RWPE1 (cell line): ENCODE measurements at regions not wholly inside any gene's neighbourhood (a gene's known extent, or its start where the extent isn't known, plus 50 kb on each side); places are given as distances from the start of the nearest gene placed in this dataset.
"Not testable (repeated sequence)": the region's sequence is repeated elsewhere in the genome, so short reads cannot be mapped to it uniquely, and the experiment has no call there.

Source experiments
- CTCF ChIA-PET: fragments of 350-600 bp; sonication (Branson Sonifier 250); formaldehyde crosslinking; extraction: SDS; loops from one replicate; lab custom pipeline; 2021; lab: Yijun Ruan, JAX
- POLR2A ChIA-PET: fragments of 400-600 bp; formaldehyde crosslinking; extraction: SDS; loops from one replicate; lab custom pipeline; 2020; ENCODE audit warnings: antibody characterized with exemption; ENCODE audit not compliant: low non-redundant PET; lab: Yijun Ruan, JAX
- DNase-seq: peaks from one replicate; pipeline ENCODE4 v3.0.0; 2012; ENCODE audit warnings: low spot score
- H3K27ac ChIP-seq: fragments of 450-650 bp; 2 replicates; pipeline ENCODE4 v1.5.1; 2017
- CTCF ChIP-seq: fragments of 450-650 bp; conservative IDR thresholded peaks from 2 replicates; pipeline ENCODE4 v1.5.1; 2017; ENCODE audit warnings: low read depth, mild to moderate bottlenecking

GRCh38 chr7:84941936-84942335, 244.9 kb downstream of the SEMA3D start:
- ChIA-PET POLR2A (no interaction called here), CTCF (interaction anchor here (0.7 kb wide), 1 partner anchor 930 kb away, joined by 4 read pairs; no protein-coding TSS in a partner anchor)
- no peak for TF ChIP-seq CTCF
- no peak for DNase-seq
- H3K27ac ChIP-seq, result no peak overlapping the region

GRCh38 chr7:84941291-84941690, 245.6 kb downstream of the SEMA3D start:
- POLR2A ChIA-PET, result no interaction called here
- CTCF ChIA-PET, result interaction anchor here (0.7 kb wide), 1 partner anchor 930 kb away, joined by 4 read pairs; no protein-coding TSS in a partner anchor
- no peak for DNase-seq
- TF ChIP-seq CTCF, result no peak
- no peak overlapping the region for H3K27ac ChIP-seq

GRCh38 chr7:84939888-84940287, 247.0 kb downstream of the SEMA3D start:
- POLR2A ChIA-PET, result no interaction called here
- H3K27ac ChIP-seq, result no peak overlapping the region
- no peak for TF ChIP-seq CTCF
- DNase-seq, result no peak
- CTCF ChIA-PET, result no interaction called here

- DNase-seq, result no peak
- TF ChIP-seq CTCF, result no peak
- H3K27ac ChIP-seq, result no peak overlapping the region
- ChIA-PET POLR2A (no interaction called here), CTCF (no interaction called here)
These were observed 247.4 kb downstream of the SEMA3D start for GRCh38 chr7:84939442-84939841.

GRCh38 chr7:84924353-84924752, 262.5 kb downstream of the SEMA3D start:
- ChIA-PET POLR2A (no interaction called here), CTCF (no interaction called here)
- DNase-seq, result no peak
- TF ChIP-seq CTCF, result no peak
- no peak overlapping the region for H3K27ac ChIP-seq

GRCh38 chr7:84923348-84923747, 263.5 kb downstream of the SEMA3D start:
- TF ChIP-seq CTCF, result no peak
- ChIA-PET POLR2A (no interaction called here), CTCF (no interaction called here)
- no peak for DNase-seq
- no peak overlapping the region for H3K27ac ChIP-seq

- CTCF ChIA-PET, result no interaction called here
- no peak for TF ChIP-seq CTCF
These were observed 265.7 kb downstream of the SEMA3D start for GRCh38 chr7:84921154-84921553.

GRCh38 chr7:84916973-84917372, 269.9 kb downstream of the SEMA3D start:
- DNase-seq, H3K27ac ChIP-seq, CTCF ChIA-PET: not testable (repeated sequence)
- POLR2A ChIA-PET, result interaction anchor here (0.6 kb wide), 1 partner anchor 13 kb away, joined by 8 read pairs; no protein-coding TSS in a partner anchor

More at GRCh38 chr7:84921154-84921553, 265.7 kb downstream of the SEMA3D start:
- POLR2A ChIA-PET, result no interaction called here
- no peak for DNase-seq
- no peak overlapping the region for H3K27ac ChIP-seq
